ENCODE measurements at regions not wholly inside any gene's neighbourhood (a gene's known extent, or its start where the extent isn't known, plus 50 kb on each side); places are given as distances from the start of the nearest gene placed in this dataset.

GRCh38 chr13:106159295-106160195, 375.9 kb downstream of the EFNB2 start:
- TF ChIP-seq EZH2phosphoT487 (IDR thresholded peaks at IDR 0.05; ENCODE audit: borderline replicate concordance, low read depth, low read length), result no peak
- TF ChIP-seq, protein P1, sequence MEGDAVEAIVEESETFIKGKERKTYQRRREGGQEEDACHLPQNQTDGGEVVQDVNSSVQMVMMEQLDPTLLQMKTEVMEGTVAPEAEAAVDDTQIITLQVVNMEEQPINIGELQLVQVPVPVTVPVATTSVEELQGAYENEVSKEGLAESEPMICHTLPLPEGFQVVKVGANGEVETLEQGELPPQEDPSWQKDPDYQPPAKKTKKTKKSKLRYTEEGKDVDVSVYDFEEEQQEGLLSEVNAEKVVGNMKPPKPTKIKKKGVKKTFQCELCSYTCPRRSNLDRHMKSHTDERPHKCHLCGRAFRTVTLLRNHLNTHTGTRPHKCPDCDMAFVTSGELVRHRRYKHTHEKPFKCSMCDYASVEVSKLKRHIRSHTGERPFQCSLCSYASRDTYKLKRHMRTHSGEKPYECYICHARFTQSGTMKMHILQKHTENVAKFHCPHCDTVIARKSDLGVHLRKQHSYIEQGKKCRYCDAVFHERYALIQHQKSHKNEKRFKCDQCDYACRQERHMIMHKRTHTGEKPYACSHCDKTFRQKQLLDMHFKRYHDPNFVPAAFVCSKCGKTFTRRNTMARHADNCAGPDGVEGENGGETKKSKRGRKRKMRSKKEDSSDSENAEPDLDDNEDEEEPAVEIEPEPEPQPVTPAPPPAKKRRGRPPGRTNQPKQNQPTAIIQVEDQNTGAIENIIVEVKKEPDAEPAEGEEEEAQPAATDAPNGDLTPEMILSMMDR (conservative IDR thresholded peaks at IDR 0.05; ENCODE audit: low read length), result no peak
- ChIA-PET CTCF (ENCODE audit: unreplicated experiment) (no interaction called here), POLR2A (interaction anchor here (0.6 kb wide), 1 partner anchor 51 kb away, joined by 3 read pairs; no protein-coding TSS in a partner anchor)
- Histone ChIP-seq H3K27ac (ENCODE audit: low read depth, low read length, poor library complexity, severe bottlenecking) (no peak overlapping the region), H3K4me1 (ENCODE audit: insufficient read depth, low read length, poor library complexity, severe bottlenecking) (no peaks in the 10 kb centered on the region), H4K20me1 (ENCODE audit: insufficient read depth, low read length) (no peaks in the 10 kb centered on the region), H3K4me2 (ENCODE audit: low read length) (no peak overlapping the region), H3K9me2 (ENCODE audit: insufficient read depth, low read length) (no peaks in the 10 kb centered on the region), H3K9me3 (ENCODE audit: low read length) (no peaks in the 10 kb centered on the region), H3K36me3 (ENCODE audit: insufficient read depth, low read length) (no peaks in the 10 kb centered on the region), H2AFZ (ENCODE audit: low read length) (no peak overlapping the region), H3K4me3 (ENCODE audit: low read depth, low read length, poor library complexity, severe bottlenecking) (no peak overlapping the region), H3K79me2 (ENCODE audit: insufficient read depth, low read depth, low read length) (no peaks in the 10 kb centered on the region)
- DNase-seq (ENCODE audit: low spot score), result no peak
- no TSS peak for BruUV-seq (replicated peaks)
- intact Hi-C loops (cut with micrococcal nuclease; ENCODE audit: unreplicated experiment), result no loop called here

DNA sequence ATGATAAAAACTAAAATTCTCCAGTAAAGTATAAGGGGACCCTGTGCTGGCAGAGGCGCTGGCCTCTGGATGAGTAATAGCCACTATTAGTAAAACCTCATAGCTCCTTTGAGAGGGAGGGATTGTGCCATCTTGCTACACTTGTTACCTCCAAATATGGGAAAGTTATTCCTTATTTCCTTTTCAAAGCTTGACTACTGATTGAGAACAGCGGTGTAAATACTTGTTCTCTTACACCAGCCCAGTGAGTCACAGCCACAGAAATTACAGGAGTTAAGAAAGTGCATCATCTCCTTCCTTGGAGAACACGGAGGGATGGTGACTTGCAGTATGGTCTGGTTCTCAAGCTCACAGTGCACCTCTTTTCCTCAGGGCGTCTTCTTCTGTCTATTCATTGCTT, 379.0 kb downstream of the EFNB2 start:
- Histone ChIP-seq H3K9me3 (ENCODE audit: low read length) (no peaks in the 10 kb centered on the region), H3K4me2 (ENCODE audit: low read length) (no peak overlapping the region), H4K20me1 (ENCODE audit: insufficient read depth, low read length) (no peaks in the 10 kb centered on the region), H3K36me3 (ENCODE audit: insufficient read depth, low read length) (no peaks in the 10 kb centered on the region), H3K9me2 (ENCODE audit: insufficient read depth, low read length) (no peaks in the 10 kb centered on the region), H3K4me3 (ENCODE audit: low read depth, low read length, poor library complexity, severe bottlenecking) (no peak overlapping the region), H3K4me1 (ENCODE audit: insufficient read depth, low read length, poor library complexity, severe bottlenecking) (no peaks in the 10 kb centered on the region), H2AFZ (ENCODE audit: low read length) (no peak overlapping the region), H3K27ac (ENCODE audit: low read depth, low read length, poor library complexity, severe bottlenecking) (no peak overlapping the region), H3K79me2 (ENCODE audit: insufficient read depth, low read depth, low read length) (no peaks in the 10 kb centered on the region)
- BruUV-seq (replicated peaks), result no TSS peak
- ChIA-PET POLR2A (no interaction called here), CTCF (ENCODE audit: unreplicated experiment) (no interaction called here)
- no peak for DNase-seq (ENCODE audit: low spot score)
- intact Hi-C loops (cut with micrococcal nuclease; ENCODE audit: unreplicated experiment), result no loop called here
- TF ChIP-seq, protein P1 (conservative IDR thresholded peaks at IDR 0.05; ENCODE audit: low read length), result no peak
- TF ChIP-seq EZH2phosphoT487 (IDR thresholded peaks at IDR 0.05; ENCODE audit: borderline replicate concordance, low read depth, low read length), result no peak

- Histone ChIP-seq H3K4me3 (ENCODE audit: low read depth, low read length, poor library complexity, severe bottlenecking) (no peak overlapping the region), H3K27ac (ENCODE audit: low read depth, low read length, poor library complexity, severe bottlenecking) (no peak overlapping the region), H4K20me1 (ENCODE audit: insufficient read depth, low read length) (no peaks in the 10 kb centered on the region), H3K36me3 (ENCODE audit: insufficient read depth, low read length) (no peaks in the 10 kb centered on the region), H3K4me2 (ENCODE audit: low read length) (no peak overlapping the region), H3K9me3 (ENCODE audit: low read length) (no peaks in the 10 kb centered on the region), H3K79me2 (ENCODE audit: insufficient read depth, low read depth, low read length) (no peaks in the 10 kb centered on the region), H3K4me1 (ENCODE audit: insufficient read depth, low read length, poor library complexity, severe bottlenecking) (no peaks in the 10 kb centered on the region), H3K9me2 (ENCODE audit: insufficient read depth, low read length) (no peaks in the 10 kb centered on the region), H2AFZ (ENCODE audit: low read length) (no peak overlapping the region)
- DNase-seq (ENCODE audit: low spot score), result no peak
- intact Hi-C loops (cut with micrococcal nuclease; ENCODE audit: unreplicated experiment), result no loop called here
- TF ChIP-seq, protein P1 (conservative IDR thresholded peaks at IDR 0.05; ENCODE audit: low read length), result no peak
- no peak for TF ChIP-seq EZH2phosphoT487 (IDR thresholded peaks at IDR 0.05; ENCODE audit: borderline replicate concordance, low read depth, low read length)
- no TSS peak for BruUV-seq (replicated peaks)
- ChIA-PET POLR2A (no interaction called here), CTCF (ENCODE audit: unreplicated experiment) (no interaction called here)
Observed at GRCh38 chr13:106155411-106155810, 380.1 kb downstream of the EFNB2 start.

Measured in OCI-LY7 (cell line).